Brain microvascular endothelial cell (primary cell): ENCODE measurements at regions not wholly inside any gene's neighbourhood (a gene's known extent, or its start where the extent isn't known, plus 50 kb on each side); places are given as distances from the start of the nearest gene placed in this dataset.

Source experiments
- DNase-seq: peaks from one replicate; pipeline ENCODE4 v3.0.0-alpha.2; 2020
- H3K27ac ChIP-seq: fragments of 250-450 bp; sonication (Bioruptor Pico); 2 replicates; pipeline ENCODE4 v1.5.1; 2020; ENCODE audit warnings: mild to moderate bottlenecking, moderate library complexity
- H3K27me3 ChIP-seq: fragments of 250-450 bp; sonication (Bioruptor Pico); replicated peaks from 2 replicates; pipeline ENCODE4 v1.5.1; 2020; ENCODE audit warnings: mild to moderate bottlenecking
- H3K36me3 ChIP-seq: fragments of 250-450 bp; sonication (Bioruptor Pico); replicated peaks from 2 replicates; pipeline ENCODE4 v1.5.1; 2020; ENCODE audit warnings: mild to moderate bottlenecking
- H3K4me3 ChIP-seq: 2 replicates; pipeline ENCODE4 v1.5.1; 2011; ENCODE audit warnings: low read depth, mild to moderate bottlenecking, control low read depth, low read length, moderate library complexity
- in situ Hi-C: cut with HindIII; loops from 2 replicates; pipeline ENCODE4 v1.10.0; 2017; ENCODE audit warnings: low sequenced_read_pairs, low pct_ligation_motif_present
- TF ChIP-seq, protein P1 (sequence below): IDR thresholded peaks from 2 replicates; pipeline ENCODE4 v1.5.1; 2011; ENCODE audit warnings: low read depth, mild to moderate bottlenecking, moderate library complexity, low read length, control low read depth, inconsistent platforms; ENCODE audit errors: missing control alignments

DNA sequence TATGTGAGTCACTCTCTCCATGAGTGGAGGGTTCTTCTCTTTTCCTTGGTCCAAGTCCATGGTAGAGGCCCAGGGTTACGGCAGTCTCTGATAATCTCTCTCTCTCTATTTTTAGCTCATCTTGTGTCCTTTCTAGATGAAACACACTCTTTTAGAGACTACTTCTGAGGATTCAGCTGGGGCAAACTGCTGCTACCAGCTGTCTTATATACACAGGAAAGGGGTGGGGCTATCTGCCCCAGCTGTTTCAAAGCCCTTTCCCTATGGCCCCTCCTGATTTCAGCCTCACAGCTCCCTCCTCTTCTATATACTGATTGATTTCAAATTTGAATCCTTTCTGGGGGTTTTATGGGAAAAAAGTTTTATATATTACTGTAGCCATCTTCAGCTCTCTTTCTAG, 324.8 kb downstream of the RWDD3 start:
- no peak for DNase-seq
- TF ChIP-seq, protein P1, sequence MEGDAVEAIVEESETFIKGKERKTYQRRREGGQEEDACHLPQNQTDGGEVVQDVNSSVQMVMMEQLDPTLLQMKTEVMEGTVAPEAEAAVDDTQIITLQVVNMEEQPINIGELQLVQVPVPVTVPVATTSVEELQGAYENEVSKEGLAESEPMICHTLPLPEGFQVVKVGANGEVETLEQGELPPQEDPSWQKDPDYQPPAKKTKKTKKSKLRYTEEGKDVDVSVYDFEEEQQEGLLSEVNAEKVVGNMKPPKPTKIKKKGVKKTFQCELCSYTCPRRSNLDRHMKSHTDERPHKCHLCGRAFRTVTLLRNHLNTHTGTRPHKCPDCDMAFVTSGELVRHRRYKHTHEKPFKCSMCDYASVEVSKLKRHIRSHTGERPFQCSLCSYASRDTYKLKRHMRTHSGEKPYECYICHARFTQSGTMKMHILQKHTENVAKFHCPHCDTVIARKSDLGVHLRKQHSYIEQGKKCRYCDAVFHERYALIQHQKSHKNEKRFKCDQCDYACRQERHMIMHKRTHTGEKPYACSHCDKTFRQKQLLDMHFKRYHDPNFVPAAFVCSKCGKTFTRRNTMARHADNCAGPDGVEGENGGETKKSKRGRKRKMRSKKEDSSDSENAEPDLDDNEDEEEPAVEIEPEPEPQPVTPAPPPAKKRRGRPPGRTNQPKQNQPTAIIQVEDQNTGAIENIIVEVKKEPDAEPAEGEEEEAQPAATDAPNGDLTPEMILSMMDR, result no peak
- Histone ChIP-seq H3K36me3 (no peaks in the 10 kb centered on the region), H3K27me3 (no peaks in the 10 kb centered on the region), H3K4me3 (no peak overlapping the region), H3K27ac (no peak overlapping the region)
- in situ Hi-C loops, result no loop called here

DNA sequence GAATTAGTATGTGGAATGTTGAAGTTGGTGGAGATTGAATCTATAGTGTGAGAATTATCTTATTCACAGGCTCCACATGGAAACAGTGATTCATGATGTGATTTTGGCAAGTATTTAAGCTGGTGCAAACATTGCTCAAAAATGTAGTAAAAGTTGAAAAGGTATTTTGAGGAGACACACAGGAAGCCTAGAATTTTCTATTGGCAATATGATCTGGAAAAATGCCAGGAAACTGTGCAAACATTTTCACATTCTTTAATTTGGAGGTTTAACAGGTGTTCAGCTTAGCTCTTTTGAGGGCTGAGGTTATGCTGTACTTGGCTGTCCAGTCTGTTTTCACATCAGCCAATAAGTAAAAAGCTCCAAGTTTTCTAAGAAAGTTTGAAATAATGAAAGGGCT, 327.3 kb downstream of the RWDD3 start:
- H3K27me3 ChIP-seq, result no peaks in the 10 kb centered on the region
- H3K27ac ChIP-seq, result no peak overlapping the region
- in situ Hi-C loops, result no loop called here
- H3K4me3 ChIP-seq, result no peak overlapping the region
- DNase-seq, result no peak
- H3K36me3 ChIP-seq, result no peaks in the 10 kb centered on the region
- TF ChIP-seq, protein P1, result no peak

DNA sequence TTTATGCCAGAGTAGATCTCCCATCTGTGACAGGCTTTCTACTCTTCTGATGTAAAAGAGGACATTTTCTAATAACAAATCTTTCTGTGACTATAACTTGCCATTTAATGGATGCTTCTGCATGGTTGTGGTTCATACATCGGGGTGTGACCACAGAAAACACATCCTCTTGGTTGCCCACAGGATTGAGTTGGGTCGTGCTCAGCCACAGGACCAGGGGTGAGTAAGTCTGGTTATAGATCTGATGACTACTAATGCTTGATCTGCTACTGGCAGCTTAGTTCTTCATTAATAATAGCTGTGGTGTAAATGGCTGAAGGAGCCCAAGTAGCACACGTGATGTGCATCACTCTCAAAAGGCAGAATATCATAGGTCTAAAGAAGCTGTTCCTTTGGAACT, 328.2 kb downstream of the RWDD3 start:
- in situ Hi-C loops, result no loop called here
- TF ChIP-seq, protein P1, result no peak
- H3K27me3 ChIP-seq, result no peaks in the 10 kb centered on the region

DNA sequence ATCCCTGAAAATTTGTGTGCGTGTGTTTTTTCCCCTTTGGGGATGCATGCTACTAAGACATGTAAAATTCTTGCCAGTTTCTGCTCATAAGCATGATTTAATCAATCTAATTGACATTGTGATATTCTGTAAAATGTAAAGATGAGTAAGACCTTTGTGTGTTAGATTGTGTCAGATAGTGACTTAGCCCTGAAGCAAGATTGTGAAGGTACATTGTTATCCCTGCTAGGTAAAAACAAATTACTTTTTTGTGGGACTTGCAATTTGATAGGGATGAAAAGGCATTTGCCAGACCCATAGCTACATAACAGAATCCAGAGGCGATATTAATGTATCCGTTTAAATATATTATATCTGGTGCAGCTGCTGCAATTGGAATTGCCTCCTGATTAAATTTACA, 338.0 kb downstream of the RWDD3 start:
- Histone ChIP-seq H3K4me3 (no peak overlapping the region), H3K27ac (no peak overlapping the region), H3K36me3 (no peaks in the 10 kb centered on the region), H3K27me3 (no peaks in the 10 kb centered on the region)
- TF ChIP-seq, protein P1, result no peak
- in situ Hi-C loops, result no loop called here
- DNase-seq, result no peak

More for the DNA sequence above, 328.2 kb downstream of the RWDD3 start:
- DNase-seq, result no peak
- Histone ChIP-seq H3K27ac (no peak overlapping the region), H3K4me3 (no peak overlapping the region), H3K36me3 (no peaks in the 10 kb centered on the region)

DNA sequence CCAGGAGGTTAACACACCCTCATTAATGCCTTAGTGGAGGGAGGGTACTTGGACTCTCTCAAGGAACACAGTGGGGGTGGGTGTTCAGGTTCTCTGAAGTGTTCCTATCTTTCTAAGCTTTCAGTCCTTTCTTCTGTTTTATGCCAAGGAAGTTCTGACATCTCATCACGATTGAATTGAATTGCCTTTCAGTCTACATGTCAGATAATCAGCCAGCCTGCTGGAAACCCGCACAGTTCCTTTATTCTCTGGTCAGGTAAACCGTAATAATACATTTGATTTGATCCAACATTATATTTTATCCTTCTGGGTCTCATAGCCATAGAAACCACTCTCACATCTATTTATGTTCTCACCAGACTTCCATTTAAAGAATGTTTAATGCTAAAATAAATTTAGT, 339.0 kb downstream of the RWDD3 start:
- in situ Hi-C loops, result no loop called here
- Histone ChIP-seq H3K27ac (no peak overlapping the region), H3K27me3 (no peaks in the 10 kb centered on the region), H3K4me3 (no peak overlapping the region), H3K36me3 (no peaks in the 10 kb centered on the region)
- DNase-seq, result no peak
- TF ChIP-seq, protein P1, result no peak

DNA sequence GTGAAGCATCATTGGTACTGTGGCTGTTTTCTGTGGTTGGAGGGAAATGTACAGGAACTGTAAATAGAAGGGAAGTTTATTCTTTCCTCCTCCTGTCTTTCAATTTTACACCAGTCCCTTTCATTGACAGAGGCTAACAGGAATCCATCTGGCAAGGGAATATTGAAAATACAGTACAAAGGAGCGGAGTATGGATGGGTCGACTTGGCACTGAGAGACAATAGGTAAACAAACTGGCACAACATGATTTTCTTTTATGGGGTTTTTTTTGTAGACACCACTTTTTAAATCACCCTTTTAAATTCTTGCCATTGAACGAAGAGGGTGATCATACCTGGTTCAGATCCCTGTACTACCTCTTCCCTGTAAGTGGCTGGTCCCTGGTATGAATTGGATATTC, 341.3 kb downstream of the RWDD3 start:
- in situ Hi-C loops, result no loop called here
- Histone ChIP-seq H3K36me3 (no peaks in the 10 kb centered on the region), H3K27ac (no peak overlapping the region), H3K4me3 (no peak overlapping the region), H3K27me3 (no peaks in the 10 kb centered on the region)
- no peak for DNase-seq
- TF ChIP-seq, protein P1, result no peak
